BLaER1 (cell line): ENCODE measurements at regions not wholly inside any gene's neighbourhood (a gene's known extent, or its start where the extent isn't known, plus 50 kb on each side); places are given as distances from the start of the nearest gene placed in this dataset.

Source experiments
- H3K27ac ChIP-seq: shearing (Covaris generic); formaldehyde crosslinking; 2 replicates; pipeline ENCODE4 v1.8.1; 2022
- H3K27me3 ChIP-seq: shearing (Covaris generic); formaldehyde crosslinking; 2 replicates; pipeline ENCODE4 v1.8.1; 2022
- H3K36me3 ChIP-seq: shearing (Covaris generic); formaldehyde crosslinking; 2 replicates; pipeline ENCODE4 v1.8.1; 2022
- H3K4me1 ChIP-seq: shearing (Covaris generic); formaldehyde crosslinking; 2 replicates; pipeline ENCODE4 v1.8.1; 2022
- H3K4me2 ChIP-seq: shearing (Covaris generic); formaldehyde crosslinking; 2 replicates; pipeline ENCODE4 v1.8.1; 2022
- H3K4me3 ChIP-seq: shearing (Covaris generic); formaldehyde crosslinking; 2 replicates; pipeline ENCODE4 v1.8.1; 2022
- H3K9ac ChIP-seq: shearing (Covaris generic); formaldehyde crosslinking; 2 replicates; pipeline ENCODE4 v1.8.1; 2022
- H3K9me3 ChIP-seq: shearing (Covaris generic); formaldehyde crosslinking; 2 replicates; pipeline ENCODE4 v1.8.1; 2022
- H4K20me1 ChIP-seq: shearing (Covaris generic); formaldehyde crosslinking; 2 replicates; pipeline ENCODE4 v1.8.1; 2022
- Cebpa-rat ChIP-seq: shearing (Covaris generic); IDR thresholded peaks from 2 replicates; pipeline ENCODE4 v1.8.1; 2022

DNA sequence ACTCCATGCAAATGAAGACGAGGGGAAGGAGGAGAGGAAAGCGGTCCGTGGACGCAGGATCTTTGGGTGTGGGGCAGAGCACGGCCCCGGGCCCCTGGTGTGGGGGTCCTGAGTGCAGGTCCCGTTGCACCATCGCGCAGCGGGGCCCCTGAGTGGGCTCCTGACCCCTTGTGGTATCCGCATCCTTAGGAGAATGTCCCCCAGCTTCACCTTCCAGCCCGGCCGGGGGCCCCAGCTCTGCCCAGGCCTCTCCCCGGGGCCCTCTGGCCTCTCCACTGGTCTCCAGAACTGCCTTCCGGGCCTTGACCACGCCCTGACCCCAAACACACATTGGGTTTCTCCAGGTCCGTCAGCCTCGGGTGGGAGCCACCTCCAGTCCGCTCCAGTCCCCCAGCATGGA is 431.8 kb upstream of the SALL3 start:
- peaks cover 3% of the 10 kb centered on the region; the same call in 1 of the 2 replicates for H3K4me1 ChIP-seq
- no peaks in the 10 kb centered on the region for H3K27me3 ChIP-seq
- no peak for TF ChIP-seq Cebpa-rat
- no peaks in the 10 kb centered on the region for H4K20me1 ChIP-seq
- no peak overlapping the region for H3K9ac ChIP-seq
- H3K4me3 ChIP-seq = no peak overlapping the region
- no peak overlapping the region for H3K27ac ChIP-seq
- no peak overlapping the region for H3K4me2 ChIP-seq
- no peaks in the 10 kb centered on the region for H3K9me3 ChIP-seq
- H3K36me3 ChIP-seq = no peaks in the 10 kb centered on the region

DNA sequence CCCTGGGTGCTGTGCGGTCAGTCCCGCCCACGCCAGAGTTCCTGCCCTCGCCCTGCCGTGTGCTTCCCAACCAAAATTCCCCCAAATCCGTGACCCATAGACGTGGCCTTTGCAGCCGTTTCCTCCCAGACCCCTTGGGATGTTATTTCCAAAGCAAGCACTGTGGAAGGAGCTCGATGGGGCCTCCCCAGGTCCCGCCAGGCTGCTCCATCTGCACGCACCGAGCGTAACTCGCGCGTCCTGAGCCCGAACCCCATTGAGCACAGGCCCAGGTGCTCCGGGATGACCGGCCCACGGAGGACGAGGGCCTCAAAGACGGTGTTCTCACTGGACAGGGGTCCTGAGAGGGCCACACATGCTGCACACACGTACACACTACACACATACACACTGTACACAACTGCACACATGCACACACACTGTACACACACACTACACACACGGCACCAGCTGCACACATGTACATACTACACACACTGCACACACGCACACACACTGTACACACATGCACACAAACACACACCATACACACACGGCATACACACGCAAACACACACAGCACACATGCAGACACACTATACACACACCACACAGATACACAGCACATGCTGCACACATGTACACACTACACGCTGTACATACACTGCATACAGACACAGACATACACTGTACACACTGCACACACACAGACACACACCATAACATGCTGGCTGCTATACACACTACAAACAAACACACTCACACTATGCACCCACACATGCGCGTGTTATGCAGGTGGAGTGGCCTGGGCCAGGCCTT is 431.2 kb upstream of the SALL3 start:
- H3K9me3 ChIP-seq = no peaks in the 10 kb centered on the region
- no peaks in the 10 kb centered on the region for H4K20me1 ChIP-seq
- H3K4me1 ChIP-seq = no peaks in the 10 kb centered on the region
- H3K4me3 ChIP-seq = no peak overlapping the region
- no peaks in the 10 kb centered on the region for H3K36me3 ChIP-seq
- H3K9ac ChIP-seq = no peak overlapping the region
- TF ChIP-seq Cebpa-rat = no peak
- H3K27me3 ChIP-seq = no peaks in the 10 kb centered on the region
- H3K4me2 ChIP-seq = no peak overlapping the region
- H3K27ac ChIP-seq = no peak overlapping the region

DNA sequence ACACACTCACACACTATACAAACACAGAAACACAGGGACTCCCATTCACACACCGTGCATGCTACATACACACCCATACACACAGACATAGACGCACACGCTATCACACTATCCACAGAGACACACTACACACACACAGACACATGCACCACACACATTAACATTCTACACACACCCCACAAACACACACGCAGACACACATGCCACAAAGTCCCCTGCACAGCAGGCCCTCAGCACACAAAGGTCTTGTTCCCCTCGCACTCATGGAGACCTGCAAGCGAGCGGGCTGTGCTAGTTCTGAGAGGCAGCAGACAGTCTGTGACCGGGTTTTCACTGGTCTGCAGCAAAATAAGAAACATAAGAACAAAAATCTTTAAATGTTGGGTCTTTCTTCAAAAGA is 429.6 kb upstream of the SALL3 start:
- Histone ChIP-seq H3K27me3 (no peaks in the 10 kb centered on the region), H4K20me1 (no peaks in the 10 kb centered on the region), H3K4me1 (no peaks in the 10 kb centered on the region), H3K4me2 (no peak overlapping the region), H3K9me3 (peaks cover 9% of the 10 kb centered on the region), H3K9ac (no peak overlapping the region), H3K36me3 (no peaks in the 10 kb centered on the region), H3K27ac (no peak overlapping the region), H3K4me3 (no peak overlapping the region)
- TF ChIP-seq Cebpa-rat = no peak

DNA sequence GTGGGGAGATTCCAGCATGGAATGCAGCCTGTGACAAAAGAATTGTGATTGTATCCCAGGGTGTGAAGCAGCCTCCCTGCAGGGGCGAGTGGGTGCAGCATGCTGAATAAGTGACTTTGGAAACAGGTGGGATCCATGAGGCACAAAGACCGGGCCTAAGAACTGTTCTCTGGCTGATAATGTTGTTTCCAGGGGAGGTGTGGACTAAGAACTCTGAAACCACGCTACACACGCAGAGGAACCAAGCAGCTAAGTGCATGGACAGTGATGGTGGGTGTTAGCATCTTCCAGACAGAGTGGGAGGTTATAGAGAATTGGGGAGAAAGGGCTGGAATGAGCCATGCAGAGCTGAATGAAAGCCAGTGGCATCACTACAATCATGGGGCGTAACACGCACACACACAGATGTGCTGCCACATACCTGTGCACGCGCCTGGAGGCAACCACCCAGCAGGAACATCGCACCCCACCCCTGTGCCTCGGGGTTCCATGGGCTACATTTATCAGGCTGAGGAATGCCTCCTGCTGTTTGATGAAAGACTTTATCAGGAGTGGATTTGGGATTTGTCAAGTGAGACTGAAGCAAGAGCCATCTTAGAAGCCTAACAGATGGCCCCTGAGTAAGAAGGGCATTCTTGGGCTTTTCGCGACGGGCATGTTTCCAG is 424.5 kb upstream of the SALL3 start:
- TF ChIP-seq Cebpa-rat = no peak
- peaks cover 16% of the 10 kb centered on the region for H3K9me3 ChIP-seq

DNA sequence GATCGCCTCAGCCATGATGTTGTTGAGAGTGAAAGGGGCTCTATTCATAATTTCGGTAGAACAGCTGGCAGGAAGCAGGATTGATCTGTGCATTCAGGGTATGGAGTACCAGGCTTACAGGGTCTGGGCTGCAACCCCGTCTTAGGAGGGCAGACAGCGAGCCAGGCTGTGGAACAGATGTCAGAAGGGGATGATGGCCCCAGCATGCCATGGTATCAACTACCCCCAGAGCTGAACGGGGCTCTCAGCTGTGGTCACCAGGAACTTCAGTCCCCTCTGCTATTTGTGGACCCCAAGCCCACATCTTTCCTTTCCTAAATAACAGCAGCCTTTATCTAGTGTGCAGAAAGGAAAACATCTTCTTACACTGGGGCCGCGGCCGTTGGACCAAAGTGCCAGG is 422.2 kb upstream of the SALL3 start:
- Histone ChIP-seq H3K4me1 (no peaks in the 10 kb centered on the region), H4K20me1 (no peaks in the 10 kb centered on the region), H3K36me3 (no peaks in the 10 kb centered on the region), H3K4me3 (no peak overlapping the region), H3K9ac (no peak overlapping the region), H3K27me3 (no peaks in the 10 kb centered on the region), H3K27ac (no peak overlapping the region), H3K9me3 (peaks cover 16% of the 10 kb centered on the region), H3K4me2 (no peak overlapping the region)
- no peak for TF ChIP-seq Cebpa-rat

More for the DNA sequence above, 424.5 kb upstream of the SALL3 start:
- Histone ChIP-seq H3K4me3 (no peak overlapping the region), H3K4me1 (no peaks in the 10 kb centered on the region), H3K36me3 (no peaks in the 10 kb centered on the region), H4K20me1 (no peaks in the 10 kb centered on the region), H3K27ac (no peak overlapping the region), H3K27me3 (no peaks in the 10 kb centered on the region), H3K4me2 (no peak overlapping the region), H3K9ac (no peak overlapping the region)

DNA sequence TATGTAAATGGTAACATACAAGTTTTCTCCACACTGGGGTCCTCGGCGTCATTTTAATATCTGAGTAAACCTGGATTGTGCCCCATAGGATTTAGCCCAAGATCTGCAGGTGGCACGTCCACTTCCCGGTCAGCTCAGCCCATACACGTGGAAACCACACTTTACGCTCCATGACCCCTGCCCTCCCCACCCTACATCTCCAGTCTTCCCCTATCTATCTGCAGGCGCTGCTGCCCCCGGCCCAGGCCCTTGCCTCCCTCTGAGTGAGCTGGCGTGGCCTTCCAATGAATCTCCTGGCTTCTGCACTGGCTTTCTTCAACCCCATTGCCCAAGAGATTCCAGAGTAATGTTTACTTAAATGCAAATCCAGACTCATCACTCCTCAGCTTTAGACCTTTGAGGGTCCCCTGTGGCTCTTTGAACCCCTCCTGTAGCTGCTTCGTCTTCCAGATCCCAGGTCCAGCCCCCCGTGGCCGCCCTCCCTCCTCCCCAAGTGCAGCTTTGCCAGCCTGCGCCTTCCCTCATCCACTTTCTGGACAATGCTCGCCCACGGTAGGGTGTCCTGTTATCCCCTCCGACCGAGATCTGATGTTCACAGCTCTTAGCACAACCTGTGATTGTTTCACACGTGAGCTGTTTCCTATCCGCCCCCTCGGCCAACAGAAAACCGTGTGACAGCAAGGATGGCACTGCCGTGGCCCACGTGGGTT is 421.4 kb upstream of the SALL3 start:
- Histone ChIP-seq H3K4me2 (no peak overlapping the region), H3K9ac (no peak overlapping the region), H3K4me3 (no peak overlapping the region), H3K4me1 (no peaks in the 10 kb centered on the region), H3K36me3 (no peaks in the 10 kb centered on the region), H3K27me3 (no peaks in the 10 kb centered on the region), H3K9me3 (peaks cover 16% of the 10 kb centered on the region), H4K20me1 (no peaks in the 10 kb centered on the region), H3K27ac (no peak overlapping the region)
- no peak for TF ChIP-seq Cebpa-rat

DNA sequence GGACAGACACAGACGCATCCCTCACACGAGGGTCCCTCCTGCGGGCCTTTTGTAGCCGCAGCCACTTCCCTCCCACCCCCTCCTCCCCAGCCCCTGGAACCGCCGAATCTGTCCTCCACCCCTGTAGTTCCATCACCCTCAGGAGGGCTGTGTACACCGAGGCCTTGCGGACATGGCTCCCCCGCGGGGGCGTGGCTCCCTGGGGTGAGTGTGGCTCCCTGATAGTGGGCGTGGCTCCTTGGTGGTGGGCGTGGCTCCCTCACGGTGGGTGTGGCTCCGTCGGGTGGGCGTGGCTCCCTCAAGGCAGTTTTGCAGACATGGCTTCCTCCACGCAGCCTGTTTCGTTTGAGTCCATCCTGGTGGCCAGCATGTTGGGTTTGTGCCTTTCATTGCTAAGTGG is 420.7 kb upstream of the SALL3 start:
- Histone ChIP-seq H3K4me3 (no peak overlapping the region), H3K9ac (no peak overlapping the region), H4K20me1 (no peaks in the 10 kb centered on the region), H3K4me1 (no peaks in the 10 kb centered on the region), H3K27me3 (no peaks in the 10 kb centered on the region), H3K36me3 (no peaks in the 10 kb centered on the region), H3K27ac (no peak overlapping the region), H3K4me2 (no peak overlapping the region), H3K9me3 (peaks cover 16% of the 10 kb centered on the region)
- no peak for TF ChIP-seq Cebpa-rat

DNA sequence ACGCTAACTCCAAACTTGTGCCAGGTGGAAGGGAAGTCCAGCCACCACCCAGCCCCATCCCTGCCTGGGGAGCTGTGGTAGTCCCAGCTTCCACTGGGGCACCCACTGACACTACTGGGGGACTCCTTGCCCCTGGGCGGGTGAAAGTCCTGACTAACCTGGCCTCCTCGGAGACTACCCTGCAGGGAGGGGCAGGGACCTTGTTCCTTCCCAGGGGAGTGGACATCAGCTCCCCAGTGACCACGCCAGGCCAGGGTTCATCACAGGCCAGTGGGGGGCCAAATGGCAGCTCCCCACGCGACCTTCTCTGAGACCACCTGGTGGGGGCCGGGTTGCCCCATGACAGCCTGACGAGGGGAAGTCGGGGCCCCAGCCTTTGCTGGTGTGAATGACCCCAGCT is 420.0 kb upstream of the SALL3 start:
- no peak for TF ChIP-seq Cebpa-rat

DNA sequence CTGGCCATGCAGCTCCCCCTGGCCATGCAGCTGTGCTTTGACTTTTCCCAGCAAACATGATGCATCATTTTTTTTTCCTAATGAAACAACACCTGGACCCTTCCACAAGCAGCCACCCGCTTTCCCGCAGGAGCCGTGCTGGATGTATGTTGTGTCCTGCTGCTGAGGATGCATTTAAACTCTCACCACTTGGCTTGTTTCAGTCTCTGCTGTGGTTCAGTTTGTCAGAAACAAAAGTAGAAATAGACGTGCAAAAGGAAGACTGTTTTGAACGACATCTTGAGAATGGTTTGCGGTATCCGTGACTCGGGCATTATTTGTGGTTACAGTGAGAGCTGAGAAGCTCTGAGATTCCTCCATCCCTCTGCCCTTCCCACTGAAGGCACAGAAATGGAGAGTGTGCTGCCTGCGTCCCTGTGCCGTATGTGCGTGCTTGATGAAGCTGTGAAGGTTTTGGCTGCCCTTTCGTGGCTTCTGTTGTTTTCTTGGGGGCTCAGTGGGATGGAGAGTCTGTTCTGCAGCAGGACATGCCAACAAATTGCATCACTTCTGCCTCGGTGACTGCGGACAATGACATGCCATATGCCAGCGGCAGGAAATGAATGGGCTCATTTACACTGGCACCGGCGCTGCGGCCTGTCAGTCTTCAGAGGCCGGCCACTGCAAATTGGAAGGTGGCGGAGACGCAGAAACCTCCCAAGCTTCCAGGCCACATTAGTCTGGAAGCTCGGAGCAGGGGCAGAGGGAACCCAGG is 417.7 kb upstream of the SALL3 start:
- H3K4me3 ChIP-seq = no peak overlapping the region
- no peaks in the 10 kb centered on the region for H4K20me1 ChIP-seq
- H3K27ac ChIP-seq = no peak overlapping the region
- H3K4me1 ChIP-seq = no peaks in the 10 kb centered on the region
- H3K27me3 ChIP-seq = no peaks in the 10 kb centered on the region
- H3K9ac ChIP-seq = no peak overlapping the region
- H3K4me2 ChIP-seq = no peak overlapping the region
- H3K9me3 ChIP-seq = no peaks in the 10 kb centered on the region
- no peaks in the 10 kb centered on the region for H3K36me3 ChIP-seq
- TF ChIP-seq Cebpa-rat = no peak

More for the DNA sequence above, 420.0 kb upstream of the SALL3 start:
- Histone ChIP-seq H3K27me3 (no peaks in the 10 kb centered on the region), H3K36me3 (no peaks in the 10 kb centered on the region), H3K27ac (no peak overlapping the region), H4K20me1 (no peaks in the 10 kb centered on the region), H3K4me2 (no peak overlapping the region), H3K4me3 (no peak overlapping the region), H3K9me3 (peaks cover 11% of the 10 kb centered on the region), H3K9ac (no peak overlapping the region), H3K4me1 (no peaks in the 10 kb centered on the region)
